Gastrocnemius medialis (tissue), 4 donors: ENCODE measurements at regions not wholly inside any gene's neighbourhood (a gene's known extent, or its start where the extent isn't known, plus 50 kb on each side); places are given as distances from the start of the nearest gene placed in this dataset.

Experiments
- CTCF ChIP-seq, 5 experiments: fragments of 450-650 bp in 3 of 5; fragments of 200-600 bp in 2 of 5; sonication (generic) in 2 of 5; IDR thresholded peaks in 4 of 5; conservative IDR thresholded peaks in 1 of 5; 1 replicate in 4 of 5; 2 replicates in 1 of 5; pipeline ENCODE4 v1.5.1; 2016 to 2019; ENCODE audit warnings: antibody characterized with exemption in 5 of 5, mild to moderate bottlenecking in 3 of 5, moderate library complexity in 3 of 5
- POLR2A ChIP-seq, 2 donors: fragments of 450-650 bp; IDR thresholded peaks; one replicate each; pipeline ENCODE4 v1.6.1; 2017; ENCODE audit warnings: antibody characterized with exemption in 2 of 2, mild to moderate bottlenecking in 2 of 2, moderate library complexity in 2 of 2

GRCh38 chr11:57073128-57073527 is 84.4 kb downstream of the OR5AK2 start:
- TF ChIP-seq CTCF (IDR thresholded peaks at IDR 0.05 in 4 of 5, conservative IDR thresholded peaks at IDR 0.05 in 1 of 5) (no peak), POLR2A (IDR thresholded peaks at IDR 0.05) (no peak)
